ENCODE measurements at regions not wholly inside any gene's neighbourhood (a gene's known extent, or its start where the extent isn't known, plus 50 kb on each side); places are given as distances from the start of the nearest gene placed in this dataset.
A peak's percentile ranks its signal among the peaks of the same experiment; 100 is the strongest.

GRCh38 chr9:96183751-96184150 is 118.2 kb downstream of the HSD17B3 start:
- no peak for DNase-seq

GRCh38 chr9:96178153-96178552 is 123.8 kb downstream of the HSD17B3 start:
- no peak for DNase-seq

GRCh38 chr9:96177719-96178028 is 124.3 kb downstream of the HSD17B3 start:
- no peak for DNase-seq

- peak; percentile 8 for DNase-seq
Measured at GRCh38 chr9:96177005-96177718, 124.8 kb downstream of the HSD17B3 start.

GRCh38 chr9:96175796-96176195 is 126.2 kb downstream of the HSD17B3 start:
- no peak for DNase-seq

- DNase-seq = no peak
Measured at GRCh38 chr9:96175001-96175400, 127.0 kb downstream of the HSD17B3 start.

GRCh38 chr9:96174371-96174770 is 127.6 kb downstream of the HSD17B3 start:
- no peak for DNase-seq

- no peak for DNase-seq
Measured at GRCh38 chr9:96173640-96174039, 128.3 kb downstream of the HSD17B3 start.

- no peak for DNase-seq
Measured at GRCh38 chr9:96172797-96173196, 129.2 kb downstream of the HSD17B3 start.

- peak; percentile 82 for DNase-seq
Measured at GRCh38 chr9:96171728-96172127, 130.2 kb downstream of the HSD17B3 start.

- no peak for DNase-seq
Measured at GRCh38 chr9:96169901-96170300, 132.1 kb downstream of the HSD17B3 start.

- DNase-seq = no peak
Measured at GRCh38 chr9:96169484-96169883, 132.5 kb downstream of the HSD17B3 start.

GRCh38 chr9:96168882-96169281 is 133.1 kb downstream of the HSD17B3 start:
- DNase-seq = no peak

GRCh38 chr9:96167011-96167410 is 135.0 kb downstream of the HSD17B3 start:
- DNase-seq = no peak

- DNase-seq = no peak
Measured at GRCh38 chr9:96164268-96164683, 137.7 kb downstream of the HSD17B3 start.

GRCh38 chr9:96163712-96164111 is 138.3 kb downstream of the HSD17B3 start:
- DNase-seq = no peak

- no peak for DNase-seq
Measured at GRCh38 chr9:96163161-96163560, 138.8 kb downstream of the HSD17B3 start.

GRCh38 chr9:96161819-96162218 is 140.2 kb downstream of the HSD17B3 start:
- DNase-seq = no peak

GRCh38 chr9:96160866-96161265 is 141.1 kb downstream of the HSD17B3 start:
- DNase-seq = no peak

- DNase-seq = no peak
Measured at GRCh38 chr9:96160168-96160567, 141.8 kb downstream of the HSD17B3 start.

GRCh38 chr9:96159596-96159995 is 142.4 kb downstream of the HSD17B3 start:
- no peak for DNase-seq

GRCh38 chr9:96158909-96159575 is 142.9 kb downstream of the HSD17B3 start:
- DNase-seq = no peak

GRCh38 chr9:96158147-96158546 is 143.8 kb downstream of the HSD17B3 start:
- DNase-seq = no peak

GRCh38 chr9:96157675-96158074 is 144.3 kb downstream of the HSD17B3 start:
- DNase-seq = no peak
